Ascending aorta (tissue), 2 donors: ENCODE measurements at regions not wholly inside any gene's neighbourhood (a gene's known extent, or its start where the extent isn't known, plus 50 kb on each side); places are given as distances from the start of the nearest gene placed in this dataset.

Source experiments
- DNase-seq, 2 donors: peaks; one replicate each; pipeline ENCODE4 v3.0.0-alpha.2; 2019; ENCODE audit warnings: low spot score in 2 of 2
- H3K27ac ChIP-seq, 2 donors: fragments of 200-600 bp; sonication (generic); one replicate each; pipeline ENCODE4 v1.5.1; 2016 to 2017; ENCODE audit warnings: mild to moderate bottlenecking in 1 of 2
- H3K27me3 ChIP-seq: fragments of 200-600 bp; sonication (generic); one replicate; pipeline ENCODE4 v1.5.1; 2017
- H3K36me3 ChIP-seq, 2 donors: fragments of 200-600 bp; sonication (generic); one replicate each; pipeline ENCODE4 v1.5.1; 2016
- H3K4me1 ChIP-seq, 2 donors: fragments of 200-600 bp; sonication (generic); one replicate each; pipeline ENCODE4 v1.5.1; 2016 to 2017; ENCODE audit warnings: mild to moderate bottlenecking in 1 of 2
- H3K4me3 ChIP-seq, 2 donors: fragments of 200-600 bp; sonication (generic); one replicate each; pipeline ENCODE4 v1.5.1; 2016 to 2017; ENCODE audit warnings: mild to moderate bottlenecking in 1 of 2
- H3K9me3 ChIP-seq, 2 donors: fragments of 200-600 bp; sonication (generic); one replicate each; pipeline ENCODE4 v1.5.1; 2016
- intact Hi-C: fragments of 100-400 bp; cut with DNase I; formaldehyde crosslinking; loops from one replicate; pipeline ENCODE4 v1.15.1; 2023
- TF ChIP-seq, protein P1 (sequence below), 3 experiments: fragments of 200-600 bp in 2 of 3; fragments of 450-650 bp in 1 of 3; sonication (generic) in 2 of 3; IDR thresholded peaks; one replicate each; pipeline ENCODE4 v1.5.1; 2016 to 2019; ENCODE audit warnings: antibody characterized with exemption in 3 of 3, mild to moderate bottlenecking in 1 of 3, moderate library complexity in 1 of 3

- Histone ChIP-seq H3K27me3 (no peaks in the 10 kb centered on the region), H3K4me3 (no peak overlapping the region), H3K4me1 (no peaks in the 10 kb centered on the region), H3K9me3 (peaks cover 2 to 7% of the 10 kb centered on the region in 2 donors), H3K27ac (no peak overlapping the region), H3K36me3 (no peaks in the 10 kb centered on the region)
- intact Hi-C loops = no loop called here
- DNase-seq = no peak
- TF ChIP-seq, protein P1, sequence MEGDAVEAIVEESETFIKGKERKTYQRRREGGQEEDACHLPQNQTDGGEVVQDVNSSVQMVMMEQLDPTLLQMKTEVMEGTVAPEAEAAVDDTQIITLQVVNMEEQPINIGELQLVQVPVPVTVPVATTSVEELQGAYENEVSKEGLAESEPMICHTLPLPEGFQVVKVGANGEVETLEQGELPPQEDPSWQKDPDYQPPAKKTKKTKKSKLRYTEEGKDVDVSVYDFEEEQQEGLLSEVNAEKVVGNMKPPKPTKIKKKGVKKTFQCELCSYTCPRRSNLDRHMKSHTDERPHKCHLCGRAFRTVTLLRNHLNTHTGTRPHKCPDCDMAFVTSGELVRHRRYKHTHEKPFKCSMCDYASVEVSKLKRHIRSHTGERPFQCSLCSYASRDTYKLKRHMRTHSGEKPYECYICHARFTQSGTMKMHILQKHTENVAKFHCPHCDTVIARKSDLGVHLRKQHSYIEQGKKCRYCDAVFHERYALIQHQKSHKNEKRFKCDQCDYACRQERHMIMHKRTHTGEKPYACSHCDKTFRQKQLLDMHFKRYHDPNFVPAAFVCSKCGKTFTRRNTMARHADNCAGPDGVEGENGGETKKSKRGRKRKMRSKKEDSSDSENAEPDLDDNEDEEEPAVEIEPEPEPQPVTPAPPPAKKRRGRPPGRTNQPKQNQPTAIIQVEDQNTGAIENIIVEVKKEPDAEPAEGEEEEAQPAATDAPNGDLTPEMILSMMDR (IDR thresholded peaks at IDR 0.05) = no peak
These were observed 400.0 kb downstream of the CTTN start for GRCh38 chr11:70798296-70798695.

GRCh38 chr11:70799386-70799785, 401.1 kb downstream of the CTTN start:
- intact Hi-C loops = no loop called here
- no peaks in the 10 kb centered on the region for H3K4me1 ChIP-seq
- TF ChIP-seq, protein P1 (IDR thresholded peaks at IDR 0.05) = no peak
- no peaks in the 10 kb centered on the region for H3K27me3 ChIP-seq
- no peak for DNase-seq
- no peak overlapping the region for H3K4me3 ChIP-seq
- H3K27ac ChIP-seq = no peak overlapping the region
- no peaks in the 10 kb centered on the region for H3K9me3 ChIP-seq
- no peaks in the 10 kb centered on the region for H3K36me3 ChIP-seq

GRCh38 chr11:70802185-70802584, 403.9 kb downstream of the CTTN start:
- no peak for DNase-seq
- H3K9me3 ChIP-seq = no peaks in the 10 kb centered on the region
- H3K36me3 ChIP-seq = no peaks in the 10 kb centered on the region
- intact Hi-C loops = no loop called here
- no peak overlapping the region for H3K27ac ChIP-seq
- H3K4me1 ChIP-seq = no peaks in the 10 kb centered on the region
- no peak overlapping the region for H3K4me3 ChIP-seq
- H3K27me3 ChIP-seq = no peaks in the 10 kb centered on the region
- TF ChIP-seq, protein P1 (IDR thresholded peaks at IDR 0.05) = no peak

DNA sequence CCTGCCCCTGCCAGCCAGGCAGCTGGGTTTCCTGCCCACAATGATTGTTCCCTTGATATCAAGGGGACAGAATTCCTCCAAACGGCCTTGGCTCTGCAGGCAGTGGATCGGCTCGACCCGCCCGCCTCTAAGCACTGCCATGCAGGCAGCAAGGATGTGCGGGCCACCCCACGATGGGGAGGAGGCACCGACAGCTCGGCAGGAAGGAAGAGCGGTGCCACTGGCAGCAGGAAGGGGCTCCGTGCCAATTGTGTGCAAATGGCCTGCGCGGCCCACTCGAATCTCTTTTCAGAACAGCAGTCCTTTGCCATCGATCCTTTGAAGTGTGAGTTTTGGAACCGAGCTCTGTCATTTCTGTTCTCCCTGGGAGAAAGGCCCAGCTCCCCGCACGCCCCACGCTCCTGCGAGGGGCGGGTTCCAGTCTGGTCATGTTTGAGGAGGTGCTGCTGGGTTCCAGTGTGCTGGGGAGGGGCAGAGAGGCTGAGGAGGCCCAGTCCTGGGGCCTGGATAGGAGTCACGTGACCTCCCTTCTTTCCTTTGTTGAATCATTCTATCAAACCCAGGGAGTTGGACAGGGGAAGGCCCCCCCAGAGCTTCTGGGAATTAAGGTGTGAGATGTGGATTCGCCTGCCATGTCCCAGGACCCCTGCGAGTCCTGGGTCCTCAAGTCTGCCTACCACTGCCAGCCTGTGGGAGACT, 406.0 kb downstream of the CTTN start:
- intact Hi-C loops = no loop called here

GRCh38 chr11:70805243-70805642, 406.9 kb downstream of the CTTN start:
- intact Hi-C loops = no loop called here
- no peaks in the 10 kb centered on the region for H3K27me3 ChIP-seq
- no peak overlapping the region for H3K27ac ChIP-seq
- no peaks in the 10 kb centered on the region for H3K9me3 ChIP-seq
- H3K4me3 ChIP-seq = no peak overlapping the region
- no peaks in the 10 kb centered on the region for H3K4me1 ChIP-seq
- no peaks in the 10 kb centered on the region for H3K36me3 ChIP-seq
- DNase-seq = no peak
- TF ChIP-seq, protein P1 (IDR thresholded peaks at IDR 0.05) = no peak

More for the DNA sequence above, 406.0 kb downstream of the CTTN start:
- TF ChIP-seq, protein P1 (IDR thresholded peaks at IDR 0.05) = no peak
- Histone ChIP-seq H3K4me1 (no peaks in the 10 kb centered on the region), H3K27ac (no peak overlapping the region), H3K9me3 (no peaks in the 10 kb centered on the region), H3K36me3 (no peaks in the 10 kb centered on the region), H3K4me3 (no peak overlapping the region), H3K27me3 (no peaks in the 10 kb centered on the region)
- DNase-seq = no peak

- intact Hi-C loops = no loop called here
- Histone ChIP-seq H3K4me1 (no peaks in the 10 kb centered on the region), H3K36me3 (no peaks in the 10 kb centered on the region), H3K4me3 (no peak overlapping the region), H3K27ac (no peak overlapping the region), H3K9me3 (no peaks in the 10 kb centered on the region), H3K27me3 (no peaks in the 10 kb centered on the region)
- TF ChIP-seq, protein P1 (IDR thresholded peaks at IDR 0.05) = no peak
- no peak for DNase-seq
These were observed 407.6 kb downstream of the CTTN start for GRCh38 chr11:70805971-70806370.
